GM19035 (cell line): ENCODE measurements at regions not wholly inside any gene's neighbourhood (a gene's known extent, or its start where the extent isn't known, plus 50 kb on each side); places are given as distances from the start of the nearest gene placed in this dataset.

Experiments used
- ATAC-seq: cut with Tn5 transposase; IDR thresholded peaks from one replicate; pipeline ENCODE4 v1.9.1; 2021; ENCODE audit not compliant: unreplicated experiment

GRCh38 chr10:128938558-128938957 is 528.5 kb upstream of the MGMT start:
- no peak for ATAC-seq

- ATAC-seq, result no peak
Measured at GRCh38 chr10:128940081-128940480, 527.0 kb upstream of the MGMT start.

GRCh38 chr10:128943111-128943510 is 523.9 kb upstream of the MGMT start:
- ATAC-seq, result no peak

GRCh38 chr10:128945398-128945797 is 521.6 kb upstream of the MGMT start:
- ATAC-seq, result no peak

- ATAC-seq, result no peak
Measured at GRCh38 chr10:128950159-128950915, 516.7 kb upstream of the MGMT start.

GRCh38 chr10:128950916-128951275 is 516.1 kb upstream of the MGMT start:
- no peak for ATAC-seq

GRCh38 chr10:128952856-128953255 is 514.2 kb upstream of the MGMT start:
- ATAC-seq, result no peak

- no peak for ATAC-seq
Measured at GRCh38 chr10:128956149-128956548, 510.9 kb upstream of the MGMT start.

GRCh38 chr10:128957221-128957620 is 509.8 kb upstream of the MGMT start:
- no peak for ATAC-seq

GRCh38 chr10:128958834-128959690 is 508.0 kb upstream of the MGMT start:
- ATAC-seq, result no peak

- no peak for ATAC-seq
Measured at GRCh38 chr10:128959746-128960145, 507.3 kb upstream of the MGMT start.

- no peak for ATAC-seq
Measured at GRCh38 chr10:128960517-128960916, 506.5 kb upstream of the MGMT start.

GRCh38 chr10:128962182-128962581 is 504.9 kb upstream of the MGMT start:
- no peak for ATAC-seq

- no peak for ATAC-seq
Measured at GRCh38 chr10:128963211-128964099, 503.6 kb upstream of the MGMT start.

- no peak for ATAC-seq
Measured at GRCh38 chr10:128964100-128964403, 503.0 kb upstream of the MGMT start.

GRCh38 chr10:128967980-128968756 is 498.9 kb upstream of the MGMT start:
- ATAC-seq, result no peak

- no peak for ATAC-seq
Measured at GRCh38 chr10:128969551-128969950, 497.5 kb upstream of the MGMT start.

- ATAC-seq, result no peak
Measured at GRCh38 chr10:128971374-128972035, 495.5 kb upstream of the MGMT start.

- ATAC-seq, result no peak
Measured at GRCh38 chr10:128972036-128972405, 495.0 kb upstream of the MGMT start.

GRCh38 chr10:128973221-128973620 is 493.8 kb upstream of the MGMT start:
- ATAC-seq, result no peak
